Fibroblast of lung (primary cell): ENCODE measurements at regions not wholly inside any gene's neighbourhood (a gene's known extent, or its start where the extent isn't known, plus 50 kb on each side); places are given as distances from the start of the nearest gene placed in this dataset.

Source experiments
- EZH2 ChIP-seq: IDR thresholded peaks from 2 replicates; pipeline ENCODE4 v1.5.1; 2012; ENCODE audit warnings: low read length, control low read depth, mild to moderate bottlenecking; ENCODE audit errors: missing control alignments
- TF ChIP-seq, protein P1 (sequence below), 2 donors: IDR thresholded peaks in 1 of 2; conservative IDR thresholded peaks in 1 of 2; 1 replicate in 1 of 2; 2 replicates in 1 of 2; pipeline ENCODE4 v1.5.1; 2011 to 2012; ENCODE audit warnings: low read length in 2 of 2, control low read depth in 1 of 2, inconsistent platforms in 1 of 2, low read depth in 1 of 2, mild to moderate bottlenecking in 1 of 2

DNA sequence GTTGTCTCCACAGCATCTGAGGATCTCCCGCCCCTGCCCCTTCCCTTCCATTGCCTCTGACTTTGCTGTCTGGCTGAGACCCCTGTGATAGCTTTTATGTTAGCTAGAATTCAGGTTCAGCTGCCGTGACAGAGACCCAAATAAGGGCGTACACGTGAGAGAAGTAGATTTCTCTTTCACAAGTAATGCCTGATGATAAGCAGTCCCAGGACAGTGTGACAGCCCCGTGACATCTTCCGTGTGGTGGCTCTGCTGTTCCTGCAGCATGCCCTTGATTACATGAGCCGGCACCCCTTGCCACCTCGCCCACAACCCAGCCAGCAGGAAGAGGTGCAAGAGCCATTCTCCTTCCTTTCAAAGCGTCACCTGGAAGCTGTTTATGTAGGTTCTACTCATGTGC, 130.9 kb upstream of the PODXL start:
- TF ChIP-seq, protein P1, sequence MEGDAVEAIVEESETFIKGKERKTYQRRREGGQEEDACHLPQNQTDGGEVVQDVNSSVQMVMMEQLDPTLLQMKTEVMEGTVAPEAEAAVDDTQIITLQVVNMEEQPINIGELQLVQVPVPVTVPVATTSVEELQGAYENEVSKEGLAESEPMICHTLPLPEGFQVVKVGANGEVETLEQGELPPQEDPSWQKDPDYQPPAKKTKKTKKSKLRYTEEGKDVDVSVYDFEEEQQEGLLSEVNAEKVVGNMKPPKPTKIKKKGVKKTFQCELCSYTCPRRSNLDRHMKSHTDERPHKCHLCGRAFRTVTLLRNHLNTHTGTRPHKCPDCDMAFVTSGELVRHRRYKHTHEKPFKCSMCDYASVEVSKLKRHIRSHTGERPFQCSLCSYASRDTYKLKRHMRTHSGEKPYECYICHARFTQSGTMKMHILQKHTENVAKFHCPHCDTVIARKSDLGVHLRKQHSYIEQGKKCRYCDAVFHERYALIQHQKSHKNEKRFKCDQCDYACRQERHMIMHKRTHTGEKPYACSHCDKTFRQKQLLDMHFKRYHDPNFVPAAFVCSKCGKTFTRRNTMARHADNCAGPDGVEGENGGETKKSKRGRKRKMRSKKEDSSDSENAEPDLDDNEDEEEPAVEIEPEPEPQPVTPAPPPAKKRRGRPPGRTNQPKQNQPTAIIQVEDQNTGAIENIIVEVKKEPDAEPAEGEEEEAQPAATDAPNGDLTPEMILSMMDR (conservative IDR thresholded peaks at IDR 0.05 in 1 of 2, IDR thresholded peaks at IDR 0.05 in 1 of 2; ENCODE audit: low read depth in 1 of 2, low read length in 2 of 2) = no peak
- no peak for TF ChIP-seq EZH2
